SK-N-SH (cell line): ENCODE measurements at regions not wholly inside any gene's neighbourhood (a gene's known extent, or its start where the extent isn't known, plus 50 kb on each side); places are given as distances from the start of the nearest gene placed in this dataset.

Experiments
- CTCF ChIA-PET: fragments of 300-600, 350-600 bp; formaldehyde crosslinking; extraction: SDS; loops from one replicate; lab custom pipeline; 2021; lab: Yijun Ruan, JAX
- POLR2A ChIA-PET: fragments of 350-600 bp; sonication (Branson Sonifier 250); formaldehyde crosslinking; extraction: SDS; loops from one replicate; lab custom pipeline; 2020; ENCODE audit warnings: antibody characterized with exemption, inconsistent platforms; lab: Yijun Ruan, JAX
- DNase-seq: peaks from one replicate; pipeline ENCODE4 v3.0.0; 2012
- H2AFZ ChIP-seq: fragments of 200-600 bp; sonication (generic); 2 replicates; pipeline ENCODE4 v1.8.1; 2016; ENCODE audit warnings: antibody characterized with exemption, mild to moderate bottlenecking, low read depth
- H3F3A ChIP-seq: fragments of 200-600 bp; sonication (generic); replicated peaks from 2 replicates; pipeline ENCODE3; 2016; ENCODE audit warnings: antibody characterized with exemption, mild to moderate bottlenecking; ENCODE audit not compliant: insufficient read depth
- H3K27ac ChIP-seq, 2 experiments: fragments of 200-500 bp in 1 of 2; fragments of 200-600 bp in 1 of 2; sonication (Bioruptor generic) in 1 of 2; sonication (generic), shearing (Covaris generic) in 1 of 2; 2 replicates each; pipeline versions ENCODE4 v1.5.1 to v1.6.1; 2014 to 2016; ENCODE audit warnings: low read depth in 2 of 2, inconsistent platforms in 1 of 2, low read length in 1 of 2, mild to moderate bottlenecking in 1 of 2, mixed read lengths in 1 of 2
- H3K27me3 ChIP-seq: fragments of 200-600 bp; sonication (generic), shearing (Covaris generic); 2 replicates; pipeline ENCODE4 v1.6.1; 2016; ENCODE audit warnings: mixed run types; ENCODE audit not compliant: insufficient read depth
- H3K36me3 ChIP-seq, 2 experiments: fragments of 200-500 bp in 1 of 2; fragments of 200-600 bp in 1 of 2; sonication (Bioruptor generic) in 1 of 2; sonication (generic) in 1 of 2; replicated peaks in 1 of 2; 2 replicates each; pipeline versions ENCODE3 to v1.5.1; 2014 to 2016; ENCODE audit warnings: low read length in 1 of 2, mild to moderate bottlenecking in 1 of 2; ENCODE audit not compliant: insufficient read depth in 2 of 2, control insufficient read depth in 1 of 2
- H3K4me1 ChIP-seq, 2 experiments: fragments of 200-500 bp in 1 of 2; fragments of 200-600 bp in 1 of 2; sonication (Bioruptor generic) in 1 of 2; sonication (generic), shearing (Covaris generic) in 1 of 2; 2 replicates each; pipeline versions ENCODE4 v1.5.1 to v1.6.1; 2014 to 2016; ENCODE audit warnings: low read depth in 1 of 2, low read length in 1 of 2, mixed run types in 1 of 2; ENCODE audit not compliant: insufficient read depth in 2 of 2, control insufficient read depth in 1 of 2
- H3K4me2 ChIP-seq: fragments of 200-600 bp; sonication (generic), shearing (Covaris generic); 2 replicates; pipeline ENCODE4 v1.6.1; 2017; ENCODE audit warnings: mixed run types
- H3K4me3 ChIP-seq, 2 experiments: fragments of 200-500 bp in 1 of 2; fragments of 200-600 bp in 1 of 2; sonication (Bioruptor generic) in 1 of 2; sonication (generic), shearing (Covaris generic) in 1 of 2; 2 replicates each; pipeline versions ENCODE4 v1.5.1 to v1.8.1; 2014 to 2016; ENCODE audit warnings: low read depth in 2 of 2, inconsistent platforms in 1 of 2, low read length in 1 of 2, mild to moderate bottlenecking in 1 of 2, mixed read lengths in 1 of 2, moderate library complexity in 1 of 2
- H3K79me2 ChIP-seq: fragments of 200-600 bp; sonication (generic); 2 replicates; pipeline ENCODE4 v1.8.1; 2017; ENCODE audit warnings: mild to moderate bottlenecking; ENCODE audit not compliant: insufficient read depth
- H3K9ac ChIP-seq: fragments of 200-600 bp; sonication (generic); 2 replicates; pipeline ENCODE4 v1.6.1; 2017; ENCODE audit warnings: mixed run types
- H3K9me2 ChIP-seq: fragments of 200-600 bp; sonication (generic); 2 replicates; pipeline ENCODE4 v1.6.1; 2017; ENCODE audit warnings: mixed run types
- H3K9me3 ChIP-seq: fragments of 200-600 bp; sonication (generic); 2 replicates; pipeline ENCODE4 v1.6.1; 2017; ENCODE audit warnings: mixed run types, mild to moderate bottlenecking, moderate library complexity
- H4K20me1 ChIP-seq: fragments of 200-600 bp; sonication (generic); 2 replicates; pipeline ENCODE4 v1.6.1; 2017; ENCODE audit warnings: mild to moderate bottlenecking, mixed run types; ENCODE audit not compliant: insufficient read depth
- ELF1 ChIP-seq: IDR thresholded peaks from 2 replicates; pipeline ENCODE4 v1.4.0; 2012
- EP300 ChIP-seq, 2 experiments: IDR thresholded peaks; 2 replicates each; pipeline versions ENCODE4 v1.4.0 to v1.6.1; 2012; ENCODE audit warnings: borderline replicate concordance in 1 of 2, low read depth in 1 of 2, low read length in 1 of 2
- GABPA ChIP-seq: IDR thresholded peaks from 2 replicates; pipeline ENCODE4 v1.4.0; 2012; ENCODE audit warnings: low read depth, mild to moderate bottlenecking
- MEF2A ChIP-seq: IDR thresholded peaks from 2 replicates; pipeline ENCODE4 v1.4.0; 2012; ENCODE audit warnings: low read depth, borderline replicate concordance
- NFIC ChIP-seq: IDR thresholded peaks from 2 replicates; pipeline ENCODE4 v1.4.0; 2012; ENCODE audit warnings: borderline replicate concordance
- NRF1 ChIP-seq: IDR thresholded peaks from 2 replicates; pipeline ENCODE4 v1.6.1; 2012; ENCODE audit warnings: low read depth, mild to moderate bottlenecking, low read length
- POLR2AphosphoS5 ChIP-seq: IDR thresholded peaks from 2 replicates; pipeline ENCODE4 v1.6.1; 2012; ENCODE audit warnings: low read depth, low read length
- RFX5 ChIP-seq: IDR thresholded peaks from 2 replicates; pipeline ENCODE4 v1.6.1; 2012; ENCODE audit warnings: mild to moderate bottlenecking, improper control_type of control experiment, low read length
- SMC3 ChIP-seq: IDR thresholded peaks from 2 replicates; pipeline ENCODE4 v1.6.1; 2012; ENCODE audit warnings: low read depth, low read length, improper control_type of control experiment
- TAF1 ChIP-seq: IDR thresholded peaks from 2 replicates; pipeline ENCODE4 v1.6.1; 2012; ENCODE audit warnings: low read depth, mild to moderate bottlenecking, low read length, moderate library complexity, borderline replicate concordance
- TCF12 ChIP-seq: IDR thresholded peaks from 2 replicates; pipeline ENCODE4 v1.4.0; 2012
- TEAD4 ChIP-seq: IDR thresholded peaks from 2 replicates; pipeline ENCODE4 v1.4.0; 2012; ENCODE audit warnings: mild to moderate bottlenecking, borderline replicate concordance; ENCODE audit not compliant: insufficient read depth
- WGBS: methylation state at CpG from one replicate; pipeline ENCODE4 v1.1.6; 2017; ENCODE audit warnings: low lambda C conversion rate; 5-methylcytosine and 5-hydroxymethylcytosine counted together
- TF ChIP-seq, protein P1 (sequence below): IDR thresholded peaks from 2 replicates; pipeline ENCODE4 v1.4.0; 2012; ENCODE audit warnings: low read depth, borderline replicate concordance
- TF ChIP-seq, protein P2 (sequence below): IDR thresholded peaks from 2 replicates; pipeline ENCODE4 v1.4.0; 2012; ENCODE audit warnings: low read depth, borderline replicate concordance
- TF ChIP-seq, protein P3 (sequence below): fragments of 150-350 bp; IDR thresholded peaks from 2 replicates; pipeline ENCODE4 v1.6.1; 2016; ENCODE audit warnings: mild to moderate bottlenecking, low read depth, low read length
- TF ChIP-seq, protein P4 (sequence below): fragments of 150-350 bp; IDR thresholded peaks from 2 replicates; pipeline ENCODE4 v1.6.1; 2017; ENCODE audit warnings: antibody characterized with exemption, low read length, low read depth, borderline replicate concordance

DNA sequence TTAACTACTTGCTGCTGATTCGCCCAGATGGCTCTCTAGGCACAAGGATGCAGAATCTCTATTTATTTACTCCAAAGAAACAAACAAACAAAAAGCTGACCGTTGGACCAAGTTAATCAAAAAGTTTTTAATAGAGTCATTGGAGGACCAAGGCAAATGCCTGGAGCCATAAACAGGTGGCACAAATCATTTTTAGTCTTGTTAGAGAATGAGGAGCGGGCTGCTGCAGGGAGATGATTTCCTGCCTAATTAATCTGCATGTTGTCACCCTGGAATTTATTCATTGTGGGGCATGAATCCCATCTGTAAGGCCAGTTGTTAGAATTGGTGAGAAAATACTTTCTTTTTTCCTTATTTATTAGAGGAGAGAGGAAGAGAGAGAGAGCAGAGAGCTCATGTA is 147.4 kb upstream of the GATB start (continued):
- TF ChIP-seq, protein P1, sequence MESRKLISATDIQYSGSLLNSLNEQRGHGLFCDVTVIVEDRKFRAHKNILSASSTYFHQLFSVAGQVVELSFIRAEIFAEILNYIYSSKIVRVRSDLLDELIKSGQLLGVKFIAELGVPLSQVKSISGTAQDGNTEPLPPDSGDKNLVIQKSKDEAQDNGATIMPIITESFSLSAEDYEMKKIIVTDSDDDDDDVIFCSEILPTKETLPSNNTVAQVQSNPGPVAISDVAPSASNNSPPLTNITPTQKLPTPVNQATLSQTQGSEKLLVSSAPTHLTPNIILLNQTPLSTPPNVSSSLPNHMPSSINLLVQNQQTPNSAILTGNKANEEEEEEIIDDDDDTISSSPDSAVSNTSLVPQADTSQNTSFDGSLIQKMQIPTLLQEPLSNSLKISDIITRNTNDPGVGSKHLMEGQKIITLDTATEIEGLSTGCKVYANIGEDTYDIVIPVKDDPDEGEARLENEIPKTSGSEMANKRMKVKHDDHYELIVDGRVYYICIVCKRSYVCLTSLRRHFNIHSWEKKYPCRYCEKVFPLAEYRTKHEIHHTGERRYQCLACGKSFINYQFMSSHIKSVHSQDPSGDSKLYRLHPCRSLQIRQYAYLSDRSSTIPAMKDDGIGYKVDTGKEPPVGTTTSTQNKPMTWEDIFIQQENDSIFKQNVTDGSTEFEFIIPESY = no peak
- TF ChIP-seq TEAD4 (no peak), MEF2A (no peak), ELF1 (no peak), GABPA (no peak), RFX5 (no peak), NFIC (no peak)
- TF ChIP-seq, protein P2, sequence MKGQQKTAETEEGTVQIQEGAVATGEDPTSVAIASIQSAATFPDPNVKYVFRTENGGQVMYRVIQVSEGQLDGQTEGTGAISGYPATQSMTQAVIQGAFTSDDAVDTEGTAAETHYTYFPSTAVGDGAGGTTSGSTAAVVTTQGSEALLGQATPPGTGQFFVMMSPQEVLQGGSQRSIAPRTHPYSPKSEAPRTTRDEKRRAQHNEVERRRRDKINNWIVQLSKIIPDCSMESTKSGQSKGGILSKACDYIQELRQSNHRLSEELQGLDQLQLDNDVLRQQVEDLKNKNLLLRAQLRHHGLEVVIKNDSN = no peak
- TF ChIP-seq, protein P3, sequence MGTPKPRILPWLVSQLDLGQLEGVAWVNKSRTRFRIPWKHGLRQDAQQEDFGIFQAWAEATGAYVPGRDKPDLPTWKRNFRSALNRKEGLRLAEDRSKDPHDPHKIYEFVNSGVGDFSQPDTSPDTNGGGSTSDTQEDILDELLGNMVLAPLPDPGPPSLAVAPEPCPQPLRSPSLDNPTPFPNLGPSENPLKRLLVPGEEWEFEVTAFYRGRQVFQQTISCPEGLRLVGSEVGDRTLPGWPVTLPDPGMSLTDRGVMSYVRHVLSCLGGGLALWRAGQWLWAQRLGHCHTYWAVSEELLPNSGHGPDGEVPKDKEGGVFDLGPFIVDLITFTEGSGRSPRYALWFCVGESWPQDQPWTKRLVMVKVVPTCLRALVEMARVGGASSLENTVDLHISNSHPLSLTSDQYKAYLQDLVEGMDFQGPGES = no peak
- TF ChIP-seq, all 33 proteins: peak for 0

DNA sequence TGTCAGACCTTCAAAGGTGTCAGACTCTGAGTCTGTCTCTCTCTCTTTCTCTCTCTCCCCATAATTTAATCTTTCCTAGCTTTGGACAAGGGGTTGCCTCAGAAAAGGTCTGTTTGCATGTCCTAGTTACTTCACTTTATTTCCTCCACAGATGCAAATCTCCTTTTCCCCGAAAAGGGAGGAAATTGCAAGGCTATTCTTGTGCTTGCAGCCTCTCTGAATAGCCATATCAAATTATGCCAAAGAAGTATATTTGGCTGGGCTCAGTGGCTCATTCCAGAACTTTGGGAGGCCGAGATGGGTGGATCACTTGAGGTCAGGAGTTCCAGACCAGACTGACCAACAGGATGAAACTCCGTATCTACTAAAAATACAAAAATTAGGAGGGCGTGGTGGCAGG is 145.6 kb upstream of the GATB start:
- POLR2A ChIA-PET = no interaction called here
- TF ChIP-seq POLR2AphosphoS5 (no peak), TAF1 (no peak), SMC3 (no peak), EP300 (IDR thresholded peaks at IDR 0.05; ENCODE audit: borderline replicate concordance in 1 of 2, low read depth in 1 of 2, low read length in 1 of 2) (no peak), TCF12 (no peak), NRF1 (no peak)
- TF ChIP-seq, protein P3 = no peak
- TF ChIP-seq, protein P4, sequence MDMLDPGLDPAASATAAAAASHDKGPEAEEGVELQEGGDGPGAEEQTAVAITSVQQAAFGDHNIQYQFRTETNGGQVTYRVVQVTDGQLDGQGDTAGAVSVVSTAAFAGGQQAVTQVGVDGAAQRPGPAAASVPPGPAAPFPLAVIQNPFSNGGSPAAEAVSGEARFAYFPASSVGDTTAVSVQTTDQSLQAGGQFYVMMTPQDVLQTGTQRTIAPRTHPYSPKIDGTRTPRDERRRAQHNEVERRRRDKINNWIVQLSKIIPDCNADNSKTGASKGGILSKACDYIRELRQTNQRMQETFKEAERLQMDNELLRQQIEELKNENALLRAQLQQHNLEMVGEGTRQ = no peak
- Histone ChIP-seq H4K20me1 (no peaks in the 10 kb centered on the region), H3K36me3 (no peaks in the 10 kb centered on the region), H3F3A (no peaks in the 10 kb centered on the region), H3K27me3 (no peaks in the 10 kb centered on the region), H3K27ac (no peak overlapping the region), H3K4me2 (no peak overlapping the region), H3K4me1 (no peaks in the 10 kb centered on the region; a peak in 1 of 4 replicates), H3K9me2 (no peaks in the 10 kb centered on the region), H3K79me2 (no peaks in the 10 kb centered on the region), H3K4me3 (no peak overlapping the region), H3K9ac (no peak overlapping the region), H2AFZ (no peak overlapping the region), H3K9me3 (no peaks in the 10 kb centered on the region)
- CTCF ChIA-PET = no interaction called here
- WGBS = 38% methylated on average over 4 of the region's 4 CpGs
- no peak for DNase-seq
